Neural crest cell (in vitro differentiated cells): ENCODE measurements at regions not wholly inside any gene's neighbourhood (a gene's known extent, or its start where the extent isn't known, plus 50 kb on each side); places are given as distances from the start of the nearest gene placed in this dataset.

Experiments
- DNase-seq: peaks from one replicate; pipeline ENCODE4 v3.0.0; 2021; ENCODE audit warnings: low read depth, mixed read lengths, low spot score
- H3K27ac Mint-ChIP-seq: one replicate; pipeline ENCODE4 v1.8.0; 2021; ENCODE audit warnings: mild to moderate bottlenecking, mixed read lengths; ENCODE audit not compliant: unreplicated experiment
- H3K27me3 Mint-ChIP-seq: 2 replicates; pipeline ENCODE4 v1.8.0; 2021; ENCODE audit warnings: low read depth, mild to moderate bottlenecking, mixed read lengths
- H3K36me3 Mint-ChIP-seq: 2 replicates; pipeline ENCODE4 v1.8.0; 2021; ENCODE audit warnings: low read depth, mild to moderate bottlenecking, mixed read lengths
- H3K4me1 Mint-ChIP-seq: 2 replicates; pipeline ENCODE4 v1.8.0; 2021; ENCODE audit warnings: mixed read lengths
- H3K4me3 Mint-ChIP-seq: one replicate; pipeline ENCODE4 v1.8.0; 2021; ENCODE audit warnings: mild to moderate bottlenecking, mixed read lengths
- H3K9me3 Mint-ChIP-seq: 2 replicates; pipeline ENCODE4 v1.8.0; 2021; ENCODE audit warnings: mixed read lengths
- TF ChIP-seq, protein P1 (sequence below): fragments of 200-600 bp; sonication (generic); conservative IDR thresholded peaks from 2 replicates; pipeline ENCODE4 v1.5.0; 2021; ENCODE audit warnings: antibody characterized with exemption, mild to moderate bottlenecking

- TF ChIP-seq, protein P1, sequence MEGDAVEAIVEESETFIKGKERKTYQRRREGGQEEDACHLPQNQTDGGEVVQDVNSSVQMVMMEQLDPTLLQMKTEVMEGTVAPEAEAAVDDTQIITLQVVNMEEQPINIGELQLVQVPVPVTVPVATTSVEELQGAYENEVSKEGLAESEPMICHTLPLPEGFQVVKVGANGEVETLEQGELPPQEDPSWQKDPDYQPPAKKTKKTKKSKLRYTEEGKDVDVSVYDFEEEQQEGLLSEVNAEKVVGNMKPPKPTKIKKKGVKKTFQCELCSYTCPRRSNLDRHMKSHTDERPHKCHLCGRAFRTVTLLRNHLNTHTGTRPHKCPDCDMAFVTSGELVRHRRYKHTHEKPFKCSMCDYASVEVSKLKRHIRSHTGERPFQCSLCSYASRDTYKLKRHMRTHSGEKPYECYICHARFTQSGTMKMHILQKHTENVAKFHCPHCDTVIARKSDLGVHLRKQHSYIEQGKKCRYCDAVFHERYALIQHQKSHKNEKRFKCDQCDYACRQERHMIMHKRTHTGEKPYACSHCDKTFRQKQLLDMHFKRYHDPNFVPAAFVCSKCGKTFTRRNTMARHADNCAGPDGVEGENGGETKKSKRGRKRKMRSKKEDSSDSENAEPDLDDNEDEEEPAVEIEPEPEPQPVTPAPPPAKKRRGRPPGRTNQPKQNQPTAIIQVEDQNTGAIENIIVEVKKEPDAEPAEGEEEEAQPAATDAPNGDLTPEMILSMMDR, result no peak
- no peaks in the 10 kb centered on the region for H3K9me3 Mint-ChIP-seq
- H3K4me1 Mint-ChIP-seq, result peaks cover 15% of the 10 kb centered on the region
- H3K27ac Mint-ChIP-seq, result no peak overlapping the region
- no peaks in the 10 kb centered on the region for H3K27me3 Mint-ChIP-seq
- no peak overlapping the region for H3K4me3 Mint-ChIP-seq
- H3K36me3 Mint-ChIP-seq, result no peaks in the 10 kb centered on the region
- DNase-seq, result no peak
Measured at GRCh38 chr3:167166594-167167253, 213.4 kb downstream of the ZBBX start.

- no peak overlapping the region for H3K4me3 Mint-ChIP-seq
Measured at GRCh38 chr3:167166012-167166411, 214.1 kb downstream of the ZBBX start.

DNA sequence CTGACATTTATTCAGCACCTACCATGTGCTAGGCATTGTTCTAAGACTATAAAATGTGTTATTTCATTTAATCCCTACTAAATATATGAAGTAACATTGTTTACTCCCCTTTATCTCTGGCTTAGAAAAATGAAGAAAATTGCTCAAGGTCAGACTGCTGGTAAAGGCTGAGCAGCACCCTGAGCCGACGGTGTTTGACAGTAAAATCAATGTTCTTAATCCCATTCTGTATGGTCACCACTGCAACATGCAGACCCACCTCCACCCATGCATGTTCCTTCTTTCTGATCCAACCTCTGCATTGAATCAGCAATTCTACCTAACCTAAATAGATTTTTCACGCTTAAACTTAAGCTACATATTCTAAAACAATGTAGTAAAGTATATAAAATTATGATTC lies 216.5 kb downstream of the ZBBX start:
- Mint-ChIP-seq H3K4me3 (no peak overlapping the region), H3K9me3 (no peaks in the 10 kb centered on the region), H3K27ac (no peak overlapping the region), H3K4me1 (peaks cover 15% of the 10 kb centered on the region), H3K36me3 (no peaks in the 10 kb centered on the region), H3K27me3 (no peaks in the 10 kb centered on the region)
- TF ChIP-seq, protein P1, result no peak
- no peak for DNase-seq

More at GRCh38 chr3:167166012-167166411, 214.1 kb downstream of the ZBBX start:
- no peaks in the 10 kb centered on the region for H3K9me3 Mint-ChIP-seq
- no peak for DNase-seq
- TF ChIP-seq, protein P1, result no peak
- H3K27me3 Mint-ChIP-seq, result no peaks in the 10 kb centered on the region
- H3K27ac Mint-ChIP-seq, result no peak overlapping the region
- peaks cover 15% of the 10 kb centered on the region for H3K4me1 Mint-ChIP-seq
- H3K36me3 Mint-ChIP-seq, result no peaks in the 10 kb centered on the region

GRCh38 chr3:167162083-167162482 lies 218.0 kb downstream of the ZBBX start:
- no peak for DNase-seq
- H3K9me3 Mint-ChIP-seq, result peaks cover 3% of the 10 kb centered on the region
- TF ChIP-seq, protein P1, result no peak
- H3K4me1 Mint-ChIP-seq, result peaks cover 13% of the 10 kb centered on the region
- H3K27me3 Mint-ChIP-seq, result no peaks in the 10 kb centered on the region
- H3K36me3 Mint-ChIP-seq, result no peaks in the 10 kb centered on the region
- no peak overlapping the region for H3K4me3 Mint-ChIP-seq
- H3K27ac Mint-ChIP-seq, result no peak overlapping the region

GRCh38 chr3:167160781-167161180 lies 219.3 kb downstream of the ZBBX start:
- TF ChIP-seq, protein P1, result no peak
- no peaks in the 10 kb centered on the region for H3K27me3 Mint-ChIP-seq
- H3K9me3 Mint-ChIP-seq, result peaks cover 6% of the 10 kb centered on the region
- no peak overlapping the region for H3K4me3 Mint-ChIP-seq
- no peak for DNase-seq
- no peaks in the 10 kb centered on the region for H3K36me3 Mint-ChIP-seq
- no peak overlapping the region for H3K27ac Mint-ChIP-seq
- peaks cover under 1% of the 10 kb centered on the region for H3K4me1 Mint-ChIP-seq
